HG03439 (cell line): ENCODE measurements at regions not wholly inside any gene's neighbourhood (a gene's known extent, or its start where the extent isn't known, plus 50 kb on each side); places are given as distances from the start of the nearest gene placed in this dataset.

ENCODE experiments used
- ATAC-seq: cut with Tn5 transposase; IDR thresholded peaks from one replicate; pipeline ENCODE4 v1.9.1; 2021; ENCODE audit warnings: mild to moderate bottlenecking, moderate library complexity; ENCODE audit not compliant: unreplicated experiment

DNA sequence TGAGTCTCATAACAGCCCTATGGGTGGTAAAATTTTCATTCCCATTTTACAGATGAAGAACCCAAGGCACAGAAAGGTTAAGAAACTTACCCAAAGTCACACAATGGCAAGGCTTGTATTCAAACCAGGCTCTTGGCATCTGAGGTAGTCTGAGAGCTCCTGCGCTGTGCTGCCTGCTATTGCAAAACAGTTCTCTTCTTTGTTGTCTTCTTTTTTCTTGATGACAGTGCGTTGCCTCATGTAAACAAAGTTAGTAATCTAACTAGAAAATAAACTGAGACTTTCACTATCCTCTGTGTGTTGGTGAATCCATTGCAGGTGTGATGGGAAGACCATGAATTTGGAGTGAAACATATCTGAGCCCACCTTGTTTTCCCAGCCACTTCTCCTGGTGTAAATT, 240.8 kb downstream of the PTEN start:
- ATAC-seq: no peak

DNA sequence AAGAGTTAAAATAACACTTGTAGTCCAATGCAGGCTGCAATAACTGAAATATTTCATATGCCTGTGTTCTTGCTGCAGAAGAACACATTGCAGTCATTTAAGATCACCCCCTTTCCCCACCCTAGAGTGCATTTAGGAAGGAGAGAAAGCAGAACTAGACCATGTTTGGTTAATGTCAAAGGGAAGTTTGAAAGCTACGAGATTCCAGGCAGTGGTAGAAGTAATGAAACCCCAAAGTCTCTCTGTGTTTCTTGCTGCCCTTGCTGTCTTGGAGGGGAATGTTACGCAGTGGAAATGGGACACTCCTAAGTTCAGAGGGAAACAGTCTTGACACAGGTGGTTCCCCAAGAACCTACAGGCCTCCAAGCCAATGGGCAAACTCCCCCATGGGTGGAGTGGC, 242.9 kb downstream of the PTEN start:
- ATAC-seq: no peak

DNA sequence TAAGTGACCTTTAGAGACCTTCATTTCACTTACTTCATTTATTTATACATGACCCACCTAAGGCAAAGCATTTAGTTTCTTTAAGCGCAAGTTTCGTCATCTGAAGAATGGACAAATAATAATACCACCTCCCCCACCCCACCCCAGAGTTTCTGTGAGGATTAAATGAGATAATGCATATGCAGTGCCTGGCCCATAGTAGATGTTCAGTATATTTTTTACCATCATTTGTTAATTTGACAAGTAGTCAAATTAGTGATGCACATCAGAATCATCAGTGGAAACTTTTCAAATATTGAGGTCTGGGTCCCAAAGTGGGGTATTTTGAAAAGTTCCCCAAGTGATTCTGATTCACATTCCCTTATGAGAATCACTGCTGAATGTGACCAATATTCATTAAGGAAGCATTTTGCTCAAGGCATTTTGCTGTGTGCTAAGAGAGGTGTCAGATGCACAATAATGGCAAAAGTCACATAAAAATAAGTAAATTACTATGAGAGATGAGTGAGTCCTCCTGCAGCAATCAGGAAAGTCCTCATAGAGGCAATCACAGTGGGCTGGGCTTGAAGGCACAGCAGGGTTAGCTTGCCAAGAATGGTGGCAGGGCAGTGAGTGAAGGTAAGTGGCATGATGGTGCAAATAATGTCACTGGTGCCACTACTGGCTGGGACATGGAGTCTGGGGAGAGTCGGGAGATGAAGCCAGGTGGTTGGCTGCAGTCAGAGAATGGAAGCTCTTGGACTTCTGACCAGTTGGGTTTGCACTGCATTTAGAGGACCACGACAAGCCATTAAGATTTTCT, 244.1 kb downstream of the PTEN start:
- ATAC-seq: no peak

- ATAC-seq: no peak
These were observed 244.7 kb downstream of the PTEN start for GRCh38 chr10:88108115-88108610.

DNA sequence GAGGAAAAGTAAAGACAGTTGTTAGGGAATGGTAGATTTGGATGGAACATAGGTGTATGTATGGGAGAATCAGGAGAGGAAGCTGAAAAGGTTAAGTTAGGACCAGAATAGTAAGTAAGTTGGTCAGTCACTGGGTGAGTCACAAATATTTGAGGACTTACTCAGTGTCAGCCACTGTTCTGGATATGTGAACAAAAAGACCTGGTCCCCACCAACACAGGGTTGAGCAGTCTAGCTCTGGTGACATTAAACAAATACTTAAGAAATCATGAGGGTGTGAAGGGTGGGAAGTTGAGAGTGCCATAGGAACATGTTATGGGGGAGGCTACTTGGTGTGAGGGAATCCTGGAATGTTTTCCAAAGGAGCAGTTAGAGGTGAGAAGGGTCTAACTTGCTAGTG, 246.9 kb downstream of the PTEN start:
- ATAC-seq: no peak

- ATAC-seq: no peak
These were observed 247.4 kb downstream of the PTEN start for GRCh38 chr10:88110822-88111221.

- no peak for ATAC-seq
These were observed 247.9 kb downstream of the PTEN start for GRCh38 chr10:88111294-88111693.

GRCh38 chr10:88113232-88113631, 249.8 kb downstream of the PTEN start:
- ATAC-seq: no peak

- no peak for ATAC-seq
These were observed 250.3 kb downstream of the PTEN start for GRCh38 chr10:88113657-88114272.

DNA sequence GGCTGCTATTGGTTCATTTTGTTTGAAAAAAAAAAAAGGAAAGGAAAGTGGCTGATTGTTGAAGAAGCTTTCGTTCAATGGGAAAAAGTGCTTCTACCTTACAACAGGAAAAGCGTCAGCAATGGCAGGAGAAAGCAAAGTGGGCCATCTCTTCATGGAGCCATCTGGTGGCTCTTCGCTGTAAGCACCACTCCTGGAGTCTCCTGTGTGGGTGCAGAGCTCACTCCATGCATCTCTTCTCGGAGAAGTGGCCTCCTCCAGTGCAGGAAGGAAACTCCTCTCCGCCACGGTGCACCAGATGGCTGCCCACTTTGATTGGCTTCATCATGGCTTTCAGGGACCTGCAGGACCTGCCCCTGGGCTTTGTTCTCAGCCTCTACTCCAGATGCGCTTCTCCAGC, 250.9 kb downstream of the PTEN start:
- no peak for ATAC-seq

GRCh38 chr10:88115407-88115806, 252.0 kb downstream of the PTEN start:
- ATAC-seq: no peak

DNA sequence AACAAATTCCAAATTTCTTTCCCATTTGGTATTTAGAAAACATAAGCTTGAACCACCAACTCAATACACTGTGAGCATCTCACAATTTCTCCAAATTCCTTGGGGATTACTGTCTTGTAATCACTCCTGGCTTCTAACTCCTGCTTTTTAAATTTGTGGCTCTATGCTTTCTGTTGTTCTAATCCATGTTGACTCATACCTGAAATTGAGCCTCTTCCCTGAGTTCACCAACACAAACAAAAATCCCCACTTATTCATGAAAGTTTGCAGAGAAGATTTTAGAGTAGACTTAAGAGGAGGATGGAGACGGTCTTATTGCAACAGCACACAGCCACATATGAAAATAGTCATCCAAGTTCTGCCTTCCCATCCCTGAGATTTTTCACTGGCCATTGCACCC, 252.5 kb downstream of the PTEN start:
- ATAC-seq: no peak

DNA sequence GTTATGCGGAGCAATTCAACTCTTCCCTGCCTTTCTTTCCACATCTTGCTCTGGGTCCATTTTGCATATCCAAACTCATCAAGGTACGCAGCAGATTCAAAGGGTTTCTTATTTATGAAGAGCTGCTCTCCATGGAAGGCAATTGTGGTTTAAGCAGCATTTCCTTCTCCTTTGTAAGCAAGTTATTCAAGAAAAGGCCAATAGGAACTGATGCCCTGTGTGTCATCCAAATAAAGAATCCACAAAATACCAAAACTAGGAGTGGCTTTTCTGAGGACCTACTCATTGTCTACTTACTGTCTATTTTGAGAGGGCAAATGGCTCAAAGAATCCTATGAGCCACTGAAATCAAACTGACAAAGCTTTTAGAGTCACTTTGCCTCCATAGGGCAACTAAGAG, 253.1 kb downstream of the PTEN start:
- ATAC-seq: no peak

- no peak for ATAC-seq
These were observed 253.7 kb downstream of the PTEN start for GRCh38 chr10:88116971-88117626.

DNA sequence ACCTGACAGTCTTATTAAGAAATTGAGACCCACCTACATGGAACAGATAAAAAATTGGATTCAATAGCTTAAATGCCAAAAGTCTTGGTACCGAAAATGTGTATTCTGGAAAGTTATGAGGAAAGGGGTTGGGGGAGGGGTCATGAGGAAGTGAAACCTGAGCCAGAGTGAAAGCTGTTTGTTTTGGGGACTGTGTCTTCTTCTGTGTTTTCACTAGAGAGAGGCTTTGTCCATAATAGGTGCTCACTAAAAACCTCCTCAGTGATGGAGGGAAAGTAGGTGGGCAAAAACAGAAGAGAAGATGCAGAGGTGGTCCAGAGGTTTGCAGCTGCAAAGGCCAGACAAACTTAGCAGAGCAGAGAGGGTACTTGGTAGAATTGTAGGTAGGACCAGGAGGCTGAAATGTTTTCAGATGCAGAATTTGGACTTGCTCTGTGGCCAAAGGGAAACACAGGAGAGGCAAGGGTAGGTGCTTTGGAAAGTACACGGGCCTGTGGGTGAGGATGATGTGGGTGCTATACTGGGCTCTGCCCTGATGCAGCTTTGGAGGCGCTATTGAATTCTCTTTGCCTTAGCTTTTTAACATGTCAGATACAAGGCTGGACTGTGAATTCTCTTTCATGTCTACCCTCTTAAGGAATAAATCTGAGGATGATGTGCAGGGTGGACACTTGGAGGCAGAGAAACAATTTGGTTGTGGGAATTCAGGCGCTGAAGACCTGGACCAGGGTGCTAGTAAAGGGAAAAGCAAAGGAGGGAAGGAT, 254.6 kb downstream of the PTEN start:
- no peak for ATAC-seq

GRCh38 chr10:88118729-88119128, 255.3 kb downstream of the PTEN start:
- no peak for ATAC-seq

DNA sequence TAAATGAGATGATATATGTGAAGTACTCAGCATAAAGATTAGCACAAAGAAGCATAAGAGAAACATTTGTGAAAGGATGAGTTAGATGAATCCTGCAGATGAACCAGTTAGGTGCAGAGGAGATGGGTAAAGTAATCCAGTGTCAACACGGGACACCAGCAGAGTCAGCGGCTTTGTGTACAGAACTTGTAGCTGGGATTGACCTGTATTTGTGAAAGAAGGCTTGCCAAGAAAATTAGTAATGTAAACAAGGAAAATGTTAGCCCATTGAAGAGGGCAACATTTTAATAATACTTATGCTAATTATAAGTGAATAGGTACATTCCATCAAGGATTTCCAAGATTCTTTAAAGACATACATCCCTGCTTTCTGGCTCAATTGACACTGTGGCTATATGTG, 255.7 kb downstream of the PTEN start:
- ATAC-seq: no peak

- ATAC-seq: no peak
These were observed 256.6 kb downstream of the PTEN start for GRCh38 chr10:88120075-88120474.

- ATAC-seq: no peak
These were observed 257.3 kb downstream of the PTEN start for GRCh38 chr10:88120599-88121333.

- no peak for ATAC-seq
These were observed 257.9 kb downstream of the PTEN start for GRCh38 chr10:88121361-88121760.

DNA sequence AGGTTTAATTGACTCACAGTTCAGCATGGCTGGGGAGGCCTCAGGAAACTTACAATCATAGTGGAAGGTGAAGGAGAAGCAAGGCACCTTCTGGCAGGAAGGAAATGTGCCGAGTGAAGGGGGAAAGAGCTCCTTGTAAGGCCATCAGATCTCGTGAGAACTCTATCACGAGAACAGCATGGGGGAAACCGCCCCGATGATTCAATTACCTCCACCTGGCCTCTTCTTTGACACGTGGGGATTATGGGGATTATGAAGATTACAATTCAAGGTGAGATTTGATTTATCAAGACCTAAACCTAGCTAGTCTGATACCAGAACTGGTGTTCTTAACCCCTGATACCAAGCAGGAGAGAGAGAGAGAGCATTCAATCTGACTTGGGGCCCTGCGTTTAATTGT, 258.7 kb downstream of the PTEN start:
- no peak for ATAC-seq
